ENCODE measurements at regions not wholly inside any gene's neighbourhood (a gene's known extent, or its start where the extent isn't known, plus 50 kb on each side); places are given as distances from the start of the nearest gene placed in this dataset.

DNA sequence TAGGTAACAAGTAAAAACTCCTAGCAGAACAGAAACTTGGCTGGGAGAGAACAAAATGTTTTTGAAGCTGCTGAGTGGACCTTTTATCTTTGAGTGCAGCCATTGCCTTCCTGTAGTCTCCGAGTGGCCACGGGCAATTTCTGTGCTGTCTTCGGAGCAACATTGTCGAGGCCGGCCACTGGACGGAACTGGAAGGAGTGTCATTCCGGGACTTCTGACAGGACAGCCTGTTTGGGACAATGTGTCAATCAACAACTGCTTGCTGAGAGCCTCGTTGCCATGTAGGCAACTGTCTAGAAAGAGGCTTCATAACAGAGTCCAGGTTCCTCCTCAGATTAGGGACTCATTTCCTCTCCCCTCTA lies 96.2 kb upstream of the CDYL2 start:
- Histone ChIP-seq H3K36me3 (replicated peaks in 1 of 2) (no peaks in the 10 kb centered on the region), H3K4me1 (replicated peaks in 1 of 2) (peaks cover 0 to 4% of the 10 kb centered on the region in 2 donors), H3K9me3 (replicated peaks in 1 of 3) (no peaks in the 10 kb centered on the region), H3K27me3 (no peaks in the 10 kb centered on the region), H3K27ac (peak overlapping the region in 1 of 5 donors; percentile 81), H3K4me3 (no peak overlapping the region)
- no peak for DNase-seq
- 59 to 85% (median 67%) methylated on average over 7 to 8 of the region's 8 CpGs for WGBS, 4 donors
- TF ChIP-seq, protein P1, sequence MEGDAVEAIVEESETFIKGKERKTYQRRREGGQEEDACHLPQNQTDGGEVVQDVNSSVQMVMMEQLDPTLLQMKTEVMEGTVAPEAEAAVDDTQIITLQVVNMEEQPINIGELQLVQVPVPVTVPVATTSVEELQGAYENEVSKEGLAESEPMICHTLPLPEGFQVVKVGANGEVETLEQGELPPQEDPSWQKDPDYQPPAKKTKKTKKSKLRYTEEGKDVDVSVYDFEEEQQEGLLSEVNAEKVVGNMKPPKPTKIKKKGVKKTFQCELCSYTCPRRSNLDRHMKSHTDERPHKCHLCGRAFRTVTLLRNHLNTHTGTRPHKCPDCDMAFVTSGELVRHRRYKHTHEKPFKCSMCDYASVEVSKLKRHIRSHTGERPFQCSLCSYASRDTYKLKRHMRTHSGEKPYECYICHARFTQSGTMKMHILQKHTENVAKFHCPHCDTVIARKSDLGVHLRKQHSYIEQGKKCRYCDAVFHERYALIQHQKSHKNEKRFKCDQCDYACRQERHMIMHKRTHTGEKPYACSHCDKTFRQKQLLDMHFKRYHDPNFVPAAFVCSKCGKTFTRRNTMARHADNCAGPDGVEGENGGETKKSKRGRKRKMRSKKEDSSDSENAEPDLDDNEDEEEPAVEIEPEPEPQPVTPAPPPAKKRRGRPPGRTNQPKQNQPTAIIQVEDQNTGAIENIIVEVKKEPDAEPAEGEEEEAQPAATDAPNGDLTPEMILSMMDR (IDR thresholded peaks at IDR 0.05): no peak
- TF ChIP-seq POLR2A (IDR thresholded peaks at IDR 0.05): no peak
- intact Hi-C loops (cut with DNase I): no loop called here

DNA sequence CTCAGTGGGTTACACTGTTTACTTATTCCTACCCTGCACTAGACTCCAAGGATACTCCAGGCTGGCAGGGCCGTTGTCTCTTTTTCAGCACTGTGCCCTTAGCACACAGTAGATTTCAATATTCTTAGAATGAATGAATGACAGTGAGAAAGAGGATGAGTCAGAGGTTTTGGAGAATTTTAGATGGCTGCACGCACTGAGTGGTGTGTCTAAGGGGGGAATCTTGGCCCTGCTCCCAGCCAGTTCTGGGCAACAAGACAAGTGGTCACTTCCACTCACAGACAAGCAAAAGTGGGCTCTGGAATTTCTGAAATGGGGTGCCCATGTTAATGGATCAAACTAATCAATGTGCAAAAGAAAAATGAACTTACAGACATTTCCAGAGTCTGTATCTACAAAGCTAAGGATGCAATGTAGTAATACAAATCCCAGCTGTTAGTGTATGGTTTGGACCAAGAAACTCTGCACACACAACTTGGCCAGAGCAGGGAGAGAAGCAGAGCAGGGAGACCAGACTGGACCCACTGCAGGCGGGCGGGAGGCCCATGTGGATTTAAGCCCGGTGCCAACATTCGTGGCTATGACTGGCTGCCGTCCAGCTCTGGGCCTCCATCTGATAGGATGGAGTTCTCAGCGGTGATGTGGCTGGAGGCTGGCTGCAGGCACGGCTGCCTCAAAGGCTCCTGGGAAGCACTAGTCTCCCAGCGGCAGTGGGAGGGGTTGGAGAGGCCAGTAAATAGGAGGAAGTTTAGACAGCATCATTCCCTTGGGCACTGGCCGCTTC lies 95.6 kb upstream of the CDYL2 start:
- Histone ChIP-seq H3K9me3 (replicated peaks in 1 of 3) (no peaks in the 10 kb centered on the region), H3K4me3 (no peak overlapping the region), H3K36me3 (replicated peaks in 1 of 2) (no peaks in the 10 kb centered on the region), H3K27me3 (no peaks in the 10 kb centered on the region), H3K4me1 (replicated peaks in 1 of 2) (peaks cover 0 to 4% of the 10 kb centered on the region in 2 donors), H3K27ac (peak overlapping the region in 1 of 5 donors; percentile 81)
- 39 to 57% (median 52%) methylated on average over 4 to 11 of the region's 11 CpGs for WGBS, 4 donors
- no peak for TF ChIP-seq POLR2A (IDR thresholded peaks at IDR 0.05)
- TF ChIP-seq, protein P1 (IDR thresholded peaks at IDR 0.05): no peak
- intact Hi-C loops (cut with DNase I): no loop called here
- DNase-seq: peak; percentile 34 to 87 (median 74)

DNA sequence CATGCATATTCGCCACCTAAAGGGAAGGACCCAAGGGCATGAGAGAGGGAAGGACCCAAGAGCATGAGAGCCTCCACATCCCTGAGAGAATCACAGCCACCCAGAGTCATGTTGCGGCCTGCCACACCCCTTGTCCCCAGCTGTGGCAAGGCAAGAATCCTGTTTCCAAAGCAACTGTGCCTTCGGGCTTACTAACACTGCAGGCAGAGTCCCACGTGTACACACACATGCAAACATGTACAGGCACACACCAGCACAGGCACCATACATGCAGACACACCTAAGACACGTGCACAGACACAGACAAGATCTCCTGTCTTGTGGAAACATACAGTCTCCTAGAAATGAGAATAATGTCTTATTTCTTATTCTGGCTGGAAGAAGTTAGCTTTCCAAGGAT lies 92.4 kb upstream of the CDYL2 start:
- Histone ChIP-seq H3K36me3 (replicated peaks in 1 of 2) (no peaks in the 10 kb centered on the region), H3K9me3 (replicated peaks in 1 of 3) (no peaks in the 10 kb centered on the region), H3K4me3 (no peak overlapping the region), H3K27me3 (no peaks in the 10 kb centered on the region), H3K4me1 (replicated peaks in 1 of 2) (peaks cover 10 to 13% of the 10 kb centered on the region in 2 donors), H3K27ac (no peak overlapping the region)
- no peak for TF ChIP-seq POLR2A (IDR thresholded peaks at IDR 0.05)
- TF ChIP-seq, protein P1 (IDR thresholded peaks at IDR 0.05): no peak
- intact Hi-C loops (cut with DNase I): no loop called here
- DNase-seq: peak in 1 of 7 donors; percentile 46
- 79 to 87% (median 85%) methylated on average over 5 of the region's 5 CpGs for WGBS, 4 donors

DNA sequence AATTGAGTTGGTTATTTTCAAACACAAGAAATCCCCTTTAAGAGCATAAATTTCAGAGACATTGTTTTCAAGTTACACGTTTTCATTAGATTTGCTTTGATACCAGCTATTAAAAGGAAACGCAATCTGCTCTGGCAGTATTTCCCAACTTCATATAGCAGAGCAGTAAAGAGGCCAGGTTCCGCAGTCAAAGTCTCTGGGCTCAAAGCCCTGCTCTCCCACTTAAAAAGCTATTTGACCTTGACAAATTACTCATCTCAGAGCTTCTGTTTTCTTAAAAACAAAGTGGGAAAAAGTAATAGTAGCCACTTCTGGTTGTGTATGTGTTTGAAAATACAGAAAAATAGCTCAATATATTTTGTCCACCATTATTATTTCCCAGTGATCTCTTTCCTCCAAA lies 89.7 kb upstream of the CDYL2 start:
- DNase-seq: peak in 4 of 7 donors; percentile 34 to 61 (median 47)
- TF ChIP-seq, protein P1 (IDR thresholded peaks at IDR 0.05): no peak
- no peak for TF ChIP-seq POLR2A (IDR thresholded peaks at IDR 0.05)
- Histone ChIP-seq H3K36me3 (replicated peaks in 1 of 2) (no peaks in the 10 kb centered on the region), H3K4me3 (no peak overlapping the region), H3K27me3 (no peaks in the 10 kb centered on the region), H3K4me1 (replicated peaks in 1 of 2) (peaks cover 9 to 10% of the 10 kb centered on the region in 2 donors), H3K27ac (no peak overlapping the region), H3K9me3 (replicated peaks in 1 of 3) (no peaks in the 10 kb centered on the region)
- WGBS, 4 donors: 32 to 37% (median 36%) methylated on average over 3 of the region's 3 CpGs
- intact Hi-C loops (cut with DNase I): no loop called here

Data from adrenal gland (tissue), 9 donors.